Dendritic cell treated with granulocyte-macrophage colony-stimulating factor and Interleukin-4, amounts not matched to agents 40 ng/mL and 50 ng/mL, for 4 days (primary cell): ENCODE measurements at regions not wholly inside any gene's neighbourhood (a gene's known extent, or its start where the extent isn't known, plus 50 kb on each side); places are given as distances from the start of the nearest gene placed in this dataset.
"Not testable (repeated sequence)": the region's sequence is repeated elsewhere in the genome, so short reads cannot be mapped to it uniquely, and the experiment has no call there.

Experiments used
- H3K27ac Mint-ChIP-seq: one replicate; pipeline ENCODE4 v1.8.0; 2022; ENCODE audit warnings: mild to moderate bottlenecking, mixed read lengths
- H3K27me3 Mint-ChIP-seq: one replicate; pipeline ENCODE4 v1.8.0; 2022; ENCODE audit warnings: mild to moderate bottlenecking, mixed read lengths
- H3K36me3 Mint-ChIP-seq: one replicate; pipeline ENCODE4 v1.8.0; 2022; ENCODE audit warnings: low read depth, mixed read lengths
- H3K4me1 Mint-ChIP-seq: one replicate; pipeline ENCODE4 v1.8.0; 2022; ENCODE audit warnings: low read depth, mixed read lengths
- H3K4me3 Mint-ChIP-seq: one replicate; pipeline ENCODE4 v1.8.0; 2022; ENCODE audit warnings: mild to moderate bottlenecking, moderate library complexity, mixed read lengths
- H3K9me3 Mint-ChIP-seq: one replicate; pipeline ENCODE4 v1.8.0; 2022; ENCODE audit warnings: mixed read lengths
- intact Hi-C: fragments of 100-400 bp; cut with micrococcal nuclease; formaldehyde crosslinking; loops from one replicate; pipeline ENCODE4 v1.15.0; 2022

- H3K27ac Mint-ChIP-seq, result no peak overlapping the region
- H3K27me3 Mint-ChIP-seq, result peaks cover 9% of the 10 kb centered on the region
- no peaks in the 10 kb centered on the region for H3K4me1 Mint-ChIP-seq
- H3K9me3 Mint-ChIP-seq, result no peaks in the 10 kb centered on the region
- intact Hi-C loops, result no loop called here
- H3K36me3 Mint-ChIP-seq, result no peaks in the 10 kb centered on the region
- H3K4me3 Mint-ChIP-seq, result no peak overlapping the region
These were observed 105.2 kb upstream of the LRPAP1 start for GRCh38 chr4:3637326-3638016.

- no peak overlapping the region for H3K4me3 Mint-ChIP-seq
These were observed 104.6 kb upstream of the LRPAP1 start for GRCh38 chr4:3636646-3637320.

GRCh38 chr4:3636020-3636419 is 103.8 kb upstream of the LRPAP1 start:
- H3K36me3 Mint-ChIP-seq, H3K4me1 Mint-ChIP-seq, intact Hi-C loops, H3K27me3 Mint-ChIP-seq, H3K27ac Mint-ChIP-seq, H3K4me3 Mint-ChIP-seq, H3K9me3 Mint-ChIP-seq: not testable (repeated sequence)

More at GRCh38 chr4:3636646-3637320, 104.6 kb upstream of the LRPAP1 start:
- no peaks in the 10 kb centered on the region for H3K9me3 Mint-ChIP-seq
- H3K36me3 Mint-ChIP-seq, result no peaks in the 10 kb centered on the region
- peaks cover 9% of the 10 kb centered on the region for H3K27me3 Mint-ChIP-seq
- H3K4me1 Mint-ChIP-seq, result no peaks in the 10 kb centered on the region
- intact Hi-C loops, result no loop called here
- no peak overlapping the region for H3K27ac Mint-ChIP-seq

GRCh38 chr4:3634894-3635820 is 102.9 kb upstream of the LRPAP1 start:
- Mint-ChIP-seq H3K4me3 (no peak overlapping the region), H3K4me1 (no peaks in the 10 kb centered on the region), H3K36me3 (no peaks in the 10 kb centered on the region), H3K27me3 (peaks cover 9% of the 10 kb centered on the region), H3K27ac (no peak overlapping the region), H3K9me3 (no peaks in the 10 kb centered on the region)
- intact Hi-C loops, result no loop called here

- Mint-ChIP-seq H3K27me3 (peaks cover 9% of the 10 kb centered on the region), H3K36me3 (no peaks in the 10 kb centered on the region), H3K27ac (no peak overlapping the region), H3K9me3 (no peaks in the 10 kb centered on the region), H3K4me3 (no peak overlapping the region), H3K4me1 (no peaks in the 10 kb centered on the region)
- intact Hi-C loops, result no loop called here
These were observed 102.1 kb upstream of the LRPAP1 start for GRCh38 chr4:3634281-3634857.

GRCh38 chr4:3633277-3633676 is 101.1 kb upstream of the LRPAP1 start:
- peaks cover 12% of the 10 kb centered on the region for H3K27me3 Mint-ChIP-seq
- H3K36me3 Mint-ChIP-seq, H3K4me3 Mint-ChIP-seq, H3K9me3 Mint-ChIP-seq, H3K27ac Mint-ChIP-seq, H3K4me1 Mint-ChIP-seq, intact Hi-C loops: not testable (repeated sequence)

GRCh38 chr4:3632794-3633193 is 100.6 kb upstream of the LRPAP1 start:
- intact Hi-C loops, H3K4me1 Mint-ChIP-seq, H3K9me3 Mint-ChIP-seq, H3K36me3 Mint-ChIP-seq, H3K4me3 Mint-ChIP-seq, H3K27ac Mint-ChIP-seq: not testable (repeated sequence)
- peaks cover 12% of the 10 kb centered on the region for H3K27me3 Mint-ChIP-seq

- H3K27me3 Mint-ChIP-seq, result peaks cover 10% of the 10 kb centered on the region
- H3K4me3 Mint-ChIP-seq, result not testable (repeated sequence)
These were observed 99.5 kb upstream of the LRPAP1 start for GRCh38 chr4:3631544-3632266.

GRCh38 chr4:3630598-3631543 is 98.6 kb upstream of the LRPAP1 start:
- Mint-ChIP-seq H3K4me3 (no peak overlapping the region), H3K36me3 (no peaks in the 10 kb centered on the region), H3K27ac (no peak overlapping the region), H3K9me3 (no peaks in the 10 kb centered on the region), H3K27me3 (peaks cover 10% of the 10 kb centered on the region), H3K4me1 (no peaks in the 10 kb centered on the region)
- intact Hi-C loops, result no loop called here

More at GRCh38 chr4:3631544-3632266, 99.5 kb upstream of the LRPAP1 start:
- intact Hi-C loops, H3K9me3 Mint-ChIP-seq, H3K27ac Mint-ChIP-seq, H3K36me3 Mint-ChIP-seq, H3K4me1 Mint-ChIP-seq: not testable (repeated sequence)

- peaks cover 14% of the 10 kb centered on the region for H3K27me3 Mint-ChIP-seq
- intact Hi-C loops, result no loop called here
- no peaks in the 10 kb centered on the region for H3K9me3 Mint-ChIP-seq
- H3K4me1 Mint-ChIP-seq, result peaks cover 3% of the 10 kb centered on the region
- no peak overlapping the region for H3K27ac Mint-ChIP-seq
- H3K4me3 Mint-ChIP-seq, result no peak overlapping the region
- H3K36me3 Mint-ChIP-seq, result no peaks in the 10 kb centered on the region
These were observed 97.9 kb upstream of the LRPAP1 start for GRCh38 chr4:3630136-3630597.

- Mint-ChIP-seq H3K36me3 (no peaks in the 10 kb centered on the region), H3K4me3 (no peak overlapping the region), H3K4me1 (peaks cover 8% of the 10 kb centered on the region), H3K27me3 (peaks cover 19% of the 10 kb centered on the region), H3K9me3 (no peaks in the 10 kb centered on the region), H3K27ac (no peak overlapping the region)
- intact Hi-C loops, result no loop called here
These were observed 97.4 kb upstream of the LRPAP1 start for GRCh38 chr4:3629665-3630064.

GRCh38 chr4:3629176-3629575 is 97.0 kb upstream of the LRPAP1 start:
- H3K9me3 Mint-ChIP-seq, H3K36me3 Mint-ChIP-seq, intact Hi-C loops, H3K4me3 Mint-ChIP-seq, H3K27ac Mint-ChIP-seq: not testable (repeated sequence)
- H3K27me3 Mint-ChIP-seq, result peaks cover 20% of the 10 kb centered on the region
- peaks cover 11% of the 10 kb centered on the region for H3K4me1 Mint-ChIP-seq

GRCh38 chr4:3628868-3629175 is 96.6 kb upstream of the LRPAP1 start:
- Mint-ChIP-seq H3K36me3 (no peaks in the 10 kb centered on the region), H3K27me3 (peaks cover 23% of the 10 kb centered on the region), H3K9me3 (no peaks in the 10 kb centered on the region), H3K4me3 (no peak overlapping the region), H3K4me1 (peaks cover 15% of the 10 kb centered on the region), H3K27ac (no peak overlapping the region)
- intact Hi-C loops, result no loop called here
